Upper lobe of right lung (tissue), 1 donor: ENCODE measurements at regions not wholly inside any gene's neighbourhood (a gene's known extent, or its start where the extent isn't known, plus 50 kb on each side); places are given as distances from the start of the nearest gene placed in this dataset.

Experiments used
- ATAC-seq: fragments of 200-7000 bp; cut with Tn5 transposase; one replicate; pipeline ENCODE4 v1.9.1; 2020; ENCODE audit warnings: mild to moderate bottlenecking, moderate library complexity
- DNase-seq: peaks from one replicate; pipeline ENCODE4 v3.0.0-alpha.2; 2020
- H3K27ac ChIP-seq: fragments of 200-600 bp; one replicate; pipeline ENCODE4 v1.8.0; 2022
- H3K27me3 ChIP-seq: fragments of 200-600 bp; one replicate; pipeline ENCODE4 v1.8.0; 2022; ENCODE audit warnings: mild to moderate bottlenecking
- H3K36me3 ChIP-seq: fragments of 200-600 bp; one replicate; pipeline ENCODE4 v1.8.0; 2022
- H3K4me1 ChIP-seq: fragments of 200-600 bp; one replicate; pipeline ENCODE4 v1.8.0; 2022
- H3K4me3 ChIP-seq: fragments of 200-600 bp; one replicate; pipeline ENCODE4 v1.8.0; 2022; ENCODE audit warnings: mild to moderate bottlenecking
- H3K9me3 ChIP-seq: fragments of 200-600 bp; one replicate; pipeline ENCODE4 v1.8.0; 2022
- intact Hi-C: fragments of 100-400 bp; cut with DNase I; formaldehyde crosslinking; loops from one replicate; pipeline ENCODE4 v1.11.0; 2022
- TF ChIP-seq, protein P1 (sequence below): fragments of 200-600 bp; IDR thresholded peaks from one replicate; pipeline ENCODE4 v1.8.0; 2022; ENCODE audit warnings: antibody characterized with exemption
- donor health status: DM: no; HTN: yes; CAD: no; lungs with severe emphysema.

DNA sequence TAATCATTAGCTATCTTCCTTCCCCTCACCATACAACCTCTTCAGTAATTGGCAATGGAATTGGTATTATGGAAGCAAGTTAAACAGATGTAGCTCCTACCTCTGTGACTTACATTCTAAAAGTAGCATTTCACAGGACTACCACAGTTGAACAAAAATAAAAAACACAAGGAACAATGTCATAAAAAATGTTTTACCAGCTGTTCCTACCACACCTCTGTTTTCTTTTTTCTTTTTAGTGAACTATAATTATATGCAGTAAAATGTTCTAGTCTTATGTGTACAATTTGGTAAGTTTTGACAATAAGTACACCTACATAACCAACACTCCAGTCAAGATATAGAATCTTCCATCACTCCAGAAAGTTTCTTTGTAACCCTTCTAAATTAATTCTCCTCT lies 54.1 kb upstream of the GEMIN8 start:
- Histone ChIP-seq H3K27me3 (no peaks in the 10 kb centered on the region), H3K9me3 (no peaks in the 10 kb centered on the region), H3K4me1 (no peaks in the 10 kb centered on the region), H3K27ac (no peak overlapping the region), H3K36me3 (no peaks in the 10 kb centered on the region), H3K4me3 (no peak overlapping the region)
- TF ChIP-seq, protein P1, sequence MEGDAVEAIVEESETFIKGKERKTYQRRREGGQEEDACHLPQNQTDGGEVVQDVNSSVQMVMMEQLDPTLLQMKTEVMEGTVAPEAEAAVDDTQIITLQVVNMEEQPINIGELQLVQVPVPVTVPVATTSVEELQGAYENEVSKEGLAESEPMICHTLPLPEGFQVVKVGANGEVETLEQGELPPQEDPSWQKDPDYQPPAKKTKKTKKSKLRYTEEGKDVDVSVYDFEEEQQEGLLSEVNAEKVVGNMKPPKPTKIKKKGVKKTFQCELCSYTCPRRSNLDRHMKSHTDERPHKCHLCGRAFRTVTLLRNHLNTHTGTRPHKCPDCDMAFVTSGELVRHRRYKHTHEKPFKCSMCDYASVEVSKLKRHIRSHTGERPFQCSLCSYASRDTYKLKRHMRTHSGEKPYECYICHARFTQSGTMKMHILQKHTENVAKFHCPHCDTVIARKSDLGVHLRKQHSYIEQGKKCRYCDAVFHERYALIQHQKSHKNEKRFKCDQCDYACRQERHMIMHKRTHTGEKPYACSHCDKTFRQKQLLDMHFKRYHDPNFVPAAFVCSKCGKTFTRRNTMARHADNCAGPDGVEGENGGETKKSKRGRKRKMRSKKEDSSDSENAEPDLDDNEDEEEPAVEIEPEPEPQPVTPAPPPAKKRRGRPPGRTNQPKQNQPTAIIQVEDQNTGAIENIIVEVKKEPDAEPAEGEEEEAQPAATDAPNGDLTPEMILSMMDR = no peak
- intact Hi-C loops = no loop called here
- ATAC-seq (no peak), DNase-seq (no peak)

DNA sequence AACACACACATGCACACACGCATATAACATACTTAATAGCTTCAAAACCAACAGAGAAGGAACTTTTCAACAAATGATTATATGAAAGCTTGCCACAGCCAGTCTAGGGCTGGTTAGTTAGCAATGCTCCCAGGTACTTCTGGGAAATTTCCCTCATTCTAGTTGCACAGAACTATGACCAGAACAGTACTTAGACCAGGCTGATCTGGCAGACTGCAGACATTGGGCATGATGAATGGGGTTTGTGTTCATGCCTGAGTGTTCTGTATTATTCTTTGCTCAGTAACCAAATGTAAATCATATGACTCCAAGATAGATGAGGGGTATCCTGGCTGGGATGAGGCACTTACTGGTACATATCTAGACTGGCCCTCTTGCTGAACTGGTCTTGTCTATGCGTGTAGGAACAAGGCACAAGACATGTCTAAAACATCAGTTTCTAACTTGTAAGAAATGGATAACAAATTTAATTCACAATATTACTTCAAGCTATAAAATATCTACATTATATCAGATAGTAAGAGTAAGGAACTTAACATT lies 50.3 kb upstream of the GEMIN8 start:
- intact Hi-C loops = no loop called here
- no peak overlapping the region for H3K4me3 ChIP-seq
- no peak for ATAC-seq
- no peaks in the 10 kb centered on the region for H3K4me1 ChIP-seq
- H3K9me3 ChIP-seq = no peaks in the 10 kb centered on the region
- H3K27ac ChIP-seq = no peak overlapping the region
- no peak for DNase-seq
- no peaks in the 10 kb centered on the region for H3K27me3 ChIP-seq
- no peaks in the 10 kb centered on the region for H3K36me3 ChIP-seq
- TF ChIP-seq, protein P1 = no peak
